Upper lobe of left lung (tissue), 4 donors: ENCODE measurements at regions not wholly inside any gene's neighbourhood (a gene's known extent, or its start where the extent isn't known, plus 50 kb on each side); places are given as distances from the start of the nearest gene placed in this dataset.

Experiments used
- POLR2AphosphoS5 ChIP-seq, 2 donors: sonication (generic); formaldehyde crosslinking; IDR thresholded peaks; one replicate each; pipeline ENCODE4 v1.5.1; 2017; ENCODE audit warnings: antibody characterized with exemption in 2 of 2
- TF ChIP-seq, protein P1 (sequence below), 6 experiments: fragments of 450-650 bp in 4 of 6; fragments of 200-600 bp in 2 of 6; sonication (generic) in 2 of 6; IDR thresholded peaks; one replicate each; pipeline ENCODE4 v1.5.1; 2016 to 2019; ENCODE audit warnings: antibody characterized with exemption in 6 of 6

DNA sequence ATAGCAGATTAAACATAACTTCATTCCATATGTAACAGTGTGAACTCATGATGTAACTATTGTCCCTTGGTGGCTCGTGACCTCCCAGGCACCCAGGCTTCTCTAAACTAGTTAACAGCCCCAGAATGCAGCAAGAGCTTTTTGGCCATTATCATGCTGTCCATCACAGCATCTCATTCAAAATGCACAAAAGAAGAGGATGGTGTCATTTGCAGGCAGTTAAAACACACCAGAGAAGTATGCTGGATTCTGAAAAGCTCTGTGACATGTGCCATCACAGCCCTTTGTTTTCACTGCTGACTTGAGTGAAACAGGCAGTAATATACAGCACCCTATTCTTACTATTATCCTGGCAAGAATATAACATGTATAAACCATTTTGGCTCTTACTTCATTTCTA is 117.6 kb upstream of the CHMP2B start:
- TF ChIP-seq, protein P1, sequence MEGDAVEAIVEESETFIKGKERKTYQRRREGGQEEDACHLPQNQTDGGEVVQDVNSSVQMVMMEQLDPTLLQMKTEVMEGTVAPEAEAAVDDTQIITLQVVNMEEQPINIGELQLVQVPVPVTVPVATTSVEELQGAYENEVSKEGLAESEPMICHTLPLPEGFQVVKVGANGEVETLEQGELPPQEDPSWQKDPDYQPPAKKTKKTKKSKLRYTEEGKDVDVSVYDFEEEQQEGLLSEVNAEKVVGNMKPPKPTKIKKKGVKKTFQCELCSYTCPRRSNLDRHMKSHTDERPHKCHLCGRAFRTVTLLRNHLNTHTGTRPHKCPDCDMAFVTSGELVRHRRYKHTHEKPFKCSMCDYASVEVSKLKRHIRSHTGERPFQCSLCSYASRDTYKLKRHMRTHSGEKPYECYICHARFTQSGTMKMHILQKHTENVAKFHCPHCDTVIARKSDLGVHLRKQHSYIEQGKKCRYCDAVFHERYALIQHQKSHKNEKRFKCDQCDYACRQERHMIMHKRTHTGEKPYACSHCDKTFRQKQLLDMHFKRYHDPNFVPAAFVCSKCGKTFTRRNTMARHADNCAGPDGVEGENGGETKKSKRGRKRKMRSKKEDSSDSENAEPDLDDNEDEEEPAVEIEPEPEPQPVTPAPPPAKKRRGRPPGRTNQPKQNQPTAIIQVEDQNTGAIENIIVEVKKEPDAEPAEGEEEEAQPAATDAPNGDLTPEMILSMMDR (IDR thresholded peaks at IDR 0.05): no peak
- no peak for TF ChIP-seq POLR2AphosphoS5 (IDR thresholded peaks at IDR 0.05)
